HEK293 (cell line): ENCODE measurements at regions not wholly inside any gene's neighbourhood (a gene's known extent, or its start where the extent isn't known, plus 50 kb on each side); places are given as distances from the start of the nearest gene placed in this dataset.

Experiments
- CTCF ChIA-PET: fragments of 350-600 bp; formaldehyde crosslinking; extraction: SDS; loops from one replicate; lab custom pipeline; 2021; ENCODE audit warnings: antibody characterized with exemption; lab: Yijun Ruan, JAX
- POLR2A ChIA-PET: fragments of 300-600 bp; formaldehyde crosslinking; extraction: SDS; loops from one replicate; lab custom pipeline; 2020; ENCODE audit warnings: antibody characterized with exemption, inconsistent platforms; lab: Yijun Ruan, JAX
- H3K27ac ChIP-seq: fragments of 200-500 bp; sonication (Bioruptor generic); 2 replicates; pipeline ENCODE4 v1.5.1; 2014; ENCODE audit warnings: low read depth, low read length, control low read depth, inconsistent platforms; ENCODE audit errors: extremely low read depth
- H3K36me3 ChIP-seq, 2 experiments: fragments of 200-500 bp in 1 of 2; sonication (Bioruptor generic) in 1 of 2; 1 replicate in 1 of 2; 2 replicates in 1 of 2; pipeline ENCODE4 v1.5.1; 2014 to 2017; ENCODE audit warnings: inconsistent platforms in 2 of 2, low read length in 2 of 2; ENCODE audit not compliant: control insufficient read depth in 2 of 2, insufficient read depth in 1 of 2
- H3K4me1 ChIP-seq: fragments of 200-500 bp; sonication (Bioruptor generic); 2 replicates; pipeline ENCODE4 v1.5.1; 2014; ENCODE audit warnings: mild to moderate bottlenecking, low read length, inconsistent platforms; ENCODE audit not compliant: control insufficient read depth, insufficient read depth
- H3K4me3 ChIP-seq: 2 replicates; pipeline ENCODE4 v1.5.1; 2011; ENCODE audit warnings: low read depth, mild to moderate bottlenecking, control low read depth, low read length, moderate library complexity
- H3K9me3 ChIP-seq: fragments of 200-500 bp; sonication (Bioruptor generic); 2 replicates; pipeline ENCODE4 v1.5.1; 2014; ENCODE audit warnings: low read depth, low read length, inconsistent platforms; ENCODE audit not compliant: control insufficient read depth, insufficient read depth
- HOXC10 ChIP-seq: sonication (generic); formaldehyde crosslinking; IDR thresholded peaks from 2 replicates; pipeline ENCODE4 v1.8.1; 2023; ENCODE audit warnings: mild to moderate bottlenecking, missing genetic modification reagents
- PRDM2 ChIP-seq: fragments of 450-650 bp; formaldehyde crosslinking; IDR thresholded peaks from 2 replicates; pipeline ENCODE4 v1.5.1; 2016; ENCODE audit warnings: missing biosample characterization, missing genetic modification characterization, borderline replicate concordance
- SALL2 ChIP-seq: fragments of 450-650 bp; formaldehyde crosslinking; IDR thresholded peaks from 2 replicates; pipeline ENCODE4 v1.5.0; 2017; ENCODE audit warnings: missing biosample characterization, mild to moderate bottlenecking, missing genetic modification characterization, borderline replicate concordance
- ZNF341 ChIP-seq: fragments of 450-650 bp; formaldehyde crosslinking; IDR thresholded peaks from 2 replicates; pipeline ENCODE4; 2016; ENCODE audit warnings: low read depth, missing biosample characterization, missing genetic modification characterization
- ZNF449 ChIP-seq: fragments of 450-650 bp; formaldehyde crosslinking; IDR thresholded peaks from 2 replicates; pipeline ENCODE4 v1.5.1; 2017; ENCODE audit warnings: missing biosample characterization, mild to moderate bottlenecking, missing genetic modification characterization, moderate library complexity
- ZNF510 ChIP-seq: fragments of 450-650 bp; formaldehyde crosslinking; IDR thresholded peaks from 2 replicates; pipeline ENCODE4 v1.5.1; 2018; ENCODE audit warnings: mild to moderate bottlenecking, missing genetic modification characterization, missing biosample characterization; ENCODE audit not compliant: insufficient replicate concordance
- ZNF560 ChIP-seq: fragments of 450-650 bp; formaldehyde crosslinking; IDR thresholded peaks from 2 replicates; pipeline ENCODE4 v1.5.1; 2017; ENCODE audit warnings: missing biosample characterization, missing genetic modification characterization, borderline replicate concordance
- ZNF701 ChIP-seq: fragments of 450-650 bp; formaldehyde crosslinking; IDR thresholded peaks from 2 replicates; pipeline ENCODE4 v1.5.1; 2016; ENCODE audit warnings: missing biosample characterization, missing genetic modification characterization
- ZNF777 ChIP-seq: fragments of 450-650 bp; formaldehyde crosslinking; IDR thresholded peaks from 2 replicates; pipeline ENCODE4 v1.5.1; 2017; ENCODE audit warnings: missing biosample characterization, missing genetic modification characterization, borderline replicate concordance
- ZNF830 ChIP-seq: fragments of 450-650 bp; IDR thresholded peaks from 2 replicates; pipeline ENCODE4 v1.5.0; 2018; ENCODE audit warnings: missing biosample characterization, missing genetic modification characterization, low read depth, mild to moderate bottlenecking, moderate library complexity
- ZSCAN23 ChIP-seq: fragments of 450-650 bp; formaldehyde crosslinking; IDR thresholded peaks from 2 replicates; pipeline ENCODE4 v1.5.1; 2016; ENCODE audit warnings: missing biosample characterization, missing genetic modification characterization
- TF ChIP-seq, protein P1 (sequence below): fragments of 450-650 bp; formaldehyde crosslinking; IDR thresholded peaks from 2 replicates; pipeline ENCODE4 v1.5.1; 2016; ENCODE audit warnings: missing biosample characterization, missing genetic modification characterization
- TF ChIP-seq, protein P2 (sequence below): fragments of 450-650 bp; formaldehyde crosslinking; IDR thresholded peaks from 2 replicates; pipeline ENCODE4 v1.5.1; 2016; ENCODE audit warnings: missing biosample characterization, missing genetic modification characterization
- TF ChIP-seq, protein P3 (sequence below): fragments of 450-650 bp; formaldehyde crosslinking; IDR thresholded peaks from 2 replicates; pipeline ENCODE4 v1.5.1; 2016; ENCODE audit warnings: missing biosample characterization, missing genetic modification characterization

- TF ChIP-seq ZNF560 (tag by site-specific recombination): no peak
- no peak for TF ChIP-seq ZSCAN23 (tag by site-specific recombination)
- TF ChIP-seq, all 188 proteins: peak for 0
Observed at GRCh38 chr12:127271776-127272175, 995.2 kb upstream of the TMEM132C start (continued).

DNA sequence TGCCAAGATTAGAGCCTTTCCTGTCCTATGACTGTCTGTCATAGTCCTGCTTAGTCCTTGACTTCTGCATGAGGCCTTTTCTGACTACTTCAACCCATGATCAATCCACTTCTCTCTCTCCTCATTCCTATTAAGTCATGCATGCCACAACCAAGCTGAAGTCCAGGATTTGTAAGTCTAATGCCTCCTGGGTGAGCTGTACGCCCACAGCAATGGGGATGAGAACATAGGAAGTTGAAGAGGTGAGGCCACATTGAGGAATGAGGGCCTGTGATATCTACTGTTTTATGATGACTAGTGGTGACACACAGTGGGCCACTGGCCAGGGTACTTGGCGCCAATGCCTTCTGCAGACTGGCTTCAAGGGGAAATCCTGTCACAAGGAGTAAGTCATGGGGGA, 994.1 kb upstream of the TMEM132C start:
- Histone ChIP-seq H3K36me3 (no peaks in the 10 kb centered on the region), H3K4me1 (no peaks in the 10 kb centered on the region), H3K27ac (no peak overlapping the region), H3K4me3 (no peak overlapping the region), H3K9me3 (no peaks in the 10 kb centered on the region)
- TF ChIP-seq ZNF510 (tag by site-specific recombination) (no peak), HOXC10 (CRISPR knock-in tag) (no peak), ZNF449 (tag by site-specific recombination) (no peak), ZNF777 (tag by site-specific recombination) (no peak), PRDM2 (tag by site-specific recombination) (no peak), ZNF830 (tag by site-specific recombination) (no peak), ZNF341 (tag by site-specific recombination) (no peak), SALL2 (tag by site-specific recombination) (no peak), ZNF701 (tag by site-specific recombination) (no peak)
- TF ChIP-seq, protein P1, sequence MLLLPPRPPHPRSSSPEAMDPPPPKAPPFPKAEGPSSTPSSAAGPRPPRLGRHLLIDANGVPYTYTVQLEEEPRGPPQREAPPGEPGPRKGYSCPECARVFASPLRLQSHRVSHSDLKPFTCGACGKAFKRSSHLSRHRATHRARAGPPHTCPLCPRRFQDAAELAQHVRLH: no peak
- TF ChIP-seq, protein P2, sequence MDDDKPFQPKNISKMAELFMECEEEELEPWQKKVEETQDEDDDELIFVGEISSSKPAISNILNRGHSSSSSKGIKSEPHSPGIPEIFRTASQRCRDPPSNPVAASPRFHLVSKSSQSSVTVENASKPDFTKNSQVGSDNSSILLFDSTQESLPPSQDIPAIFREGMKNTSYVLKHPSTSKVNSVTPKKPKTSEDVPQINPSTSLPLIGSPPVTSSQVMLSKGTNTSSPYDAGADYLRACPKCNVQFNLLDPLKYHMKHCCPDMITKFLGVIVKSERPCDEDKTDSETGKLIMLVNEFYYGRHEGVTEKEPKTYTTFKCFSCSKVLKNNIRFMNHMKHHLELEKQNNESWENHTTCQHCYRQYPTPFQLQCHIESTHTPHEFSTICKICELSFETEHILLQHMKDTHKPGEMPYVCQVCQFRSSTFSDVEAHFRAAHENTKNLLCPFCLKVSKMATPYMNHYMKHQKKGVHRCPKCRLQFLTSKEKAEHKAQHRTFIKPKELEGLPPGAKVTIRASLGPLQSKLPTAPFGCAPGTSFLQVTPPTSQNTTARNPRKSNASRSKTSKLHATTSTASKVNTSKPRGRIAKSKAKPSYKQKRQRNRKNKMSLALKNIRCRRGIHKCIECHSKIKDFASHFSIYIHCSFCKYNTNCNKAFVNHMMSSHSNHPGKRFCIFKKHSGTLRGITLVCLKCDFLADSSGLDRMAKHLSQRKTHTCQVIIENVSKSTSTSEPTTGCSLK: no peak
- TF ChIP-seq, protein P3, sequence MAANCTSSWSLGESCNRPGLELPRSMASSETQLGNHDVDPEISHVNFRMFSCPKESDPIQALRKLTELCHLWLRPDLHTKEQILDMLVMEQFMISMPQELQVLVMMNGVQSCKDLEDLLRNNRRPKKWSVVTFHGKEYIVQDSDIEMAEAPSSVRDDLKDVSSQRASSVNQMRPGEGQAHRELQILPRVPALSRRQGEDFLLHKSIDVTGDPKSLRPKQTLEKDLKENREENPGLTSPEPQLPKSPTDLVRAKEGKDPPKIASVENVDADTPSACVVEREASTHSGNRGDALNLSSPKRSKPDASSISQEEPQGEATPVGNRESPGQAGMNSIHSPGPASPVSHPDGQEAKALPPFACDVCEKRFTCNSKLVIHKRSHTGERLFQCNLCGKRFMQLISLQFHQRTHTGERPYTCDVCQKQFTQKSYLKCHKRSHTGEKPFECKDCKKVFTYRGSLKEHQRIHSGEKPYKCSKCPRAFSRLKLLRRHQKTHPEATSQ: no peak
- ChIA-PET CTCF (no interaction called here), POLR2A (no interaction called here)
